Astrocyte of the cerebellum (primary cell): ENCODE measurements at regions not wholly inside any gene's neighbourhood (a gene's known extent, or its start where the extent isn't known, plus 50 kb on each side); places are given as distances from the start of the nearest gene placed in this dataset.

Experiments used
- DNase-seq: peaks from one replicate; pipeline ENCODE4 v3.0.0-alpha.2; 2011; ENCODE audit warnings: low read depth
- H3K4me3 ChIP-seq: 2 replicates; pipeline ENCODE4 v1.5.1; 2011; ENCODE audit warnings: mild to moderate bottlenecking, low read depth, low read length, moderate library complexity
- in situ Hi-C: cut with HindIII; loops from 2 replicates; pipeline ENCODE4 v1.10.0; 2017; ENCODE audit warnings: low sequenced_read_pairs
- TF ChIP-seq, protein P1 (sequence below): IDR thresholded peaks from 2 replicates; pipeline ENCODE4 v1.5.1; 2012; ENCODE audit warnings: low read length, low read depth, moderate library complexity, mild to moderate bottlenecking; ENCODE audit errors: missing control alignments

- TF ChIP-seq, protein P1, sequence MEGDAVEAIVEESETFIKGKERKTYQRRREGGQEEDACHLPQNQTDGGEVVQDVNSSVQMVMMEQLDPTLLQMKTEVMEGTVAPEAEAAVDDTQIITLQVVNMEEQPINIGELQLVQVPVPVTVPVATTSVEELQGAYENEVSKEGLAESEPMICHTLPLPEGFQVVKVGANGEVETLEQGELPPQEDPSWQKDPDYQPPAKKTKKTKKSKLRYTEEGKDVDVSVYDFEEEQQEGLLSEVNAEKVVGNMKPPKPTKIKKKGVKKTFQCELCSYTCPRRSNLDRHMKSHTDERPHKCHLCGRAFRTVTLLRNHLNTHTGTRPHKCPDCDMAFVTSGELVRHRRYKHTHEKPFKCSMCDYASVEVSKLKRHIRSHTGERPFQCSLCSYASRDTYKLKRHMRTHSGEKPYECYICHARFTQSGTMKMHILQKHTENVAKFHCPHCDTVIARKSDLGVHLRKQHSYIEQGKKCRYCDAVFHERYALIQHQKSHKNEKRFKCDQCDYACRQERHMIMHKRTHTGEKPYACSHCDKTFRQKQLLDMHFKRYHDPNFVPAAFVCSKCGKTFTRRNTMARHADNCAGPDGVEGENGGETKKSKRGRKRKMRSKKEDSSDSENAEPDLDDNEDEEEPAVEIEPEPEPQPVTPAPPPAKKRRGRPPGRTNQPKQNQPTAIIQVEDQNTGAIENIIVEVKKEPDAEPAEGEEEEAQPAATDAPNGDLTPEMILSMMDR: no peak
- no peak for DNase-seq
Observed at GRCh38 chr6:137602313-137603197, 108.4 kb upstream of the OLIG3 start.

GRCh38 chr6:137610702-137611101 lies 116.5 kb upstream of the OLIG3 start:
- DNase-seq: no peak

More at GRCh38 chr6:137602313-137603197, 108.4 kb upstream of the OLIG3 start:
- in situ Hi-C loops: no loop called here
- H3K4me3 ChIP-seq: no peak overlapping the region

DNA sequence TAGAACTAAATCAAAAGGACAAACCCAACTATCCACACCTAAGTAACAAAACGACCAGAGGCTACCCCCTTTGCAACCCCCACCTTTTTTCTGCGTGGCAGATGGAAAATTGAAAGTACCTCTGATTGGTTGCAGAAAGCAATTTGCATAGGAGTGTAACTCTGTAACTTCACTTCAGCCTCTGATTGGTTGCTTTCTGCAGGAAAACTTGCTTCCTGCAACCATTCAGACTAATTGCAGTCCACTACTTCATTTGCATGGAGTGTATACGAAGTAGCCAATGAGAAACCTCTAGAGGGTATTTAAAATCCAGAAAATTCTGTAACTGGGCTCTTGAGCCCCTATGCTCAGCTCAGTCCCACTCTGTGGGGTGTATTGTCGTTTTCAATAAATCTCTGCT lies 129.1 kb upstream of the OLIG3 start:
- no peak overlapping the region for H3K4me3 ChIP-seq
- TF ChIP-seq, protein P1: no peak
- no peak for DNase-seq
- in situ Hi-C loops: no loop called here

More at GRCh38 chr6:137610702-137611101, 116.5 kb upstream of the OLIG3 start:
- TF ChIP-seq, protein P1: no peak
- in situ Hi-C loops: no loop called here
- H3K4me3 ChIP-seq: no peak overlapping the region

- no peak for DNase-seq
- in situ Hi-C loops: no loop called here
- no peak overlapping the region for H3K4me3 ChIP-seq
- TF ChIP-seq, protein P1: no peak
Observed at GRCh38 chr6:137625100-137625661, 131.0 kb upstream of the OLIG3 start.

- DNase-seq: no peak
- H3K4me3 ChIP-seq: no peak overlapping the region
- in situ Hi-C loops: no loop called here
- TF ChIP-seq, protein P1: no peak
Observed at GRCh38 chr6:137625808-137626207, 131.6 kb upstream of the OLIG3 start.

DNA sequence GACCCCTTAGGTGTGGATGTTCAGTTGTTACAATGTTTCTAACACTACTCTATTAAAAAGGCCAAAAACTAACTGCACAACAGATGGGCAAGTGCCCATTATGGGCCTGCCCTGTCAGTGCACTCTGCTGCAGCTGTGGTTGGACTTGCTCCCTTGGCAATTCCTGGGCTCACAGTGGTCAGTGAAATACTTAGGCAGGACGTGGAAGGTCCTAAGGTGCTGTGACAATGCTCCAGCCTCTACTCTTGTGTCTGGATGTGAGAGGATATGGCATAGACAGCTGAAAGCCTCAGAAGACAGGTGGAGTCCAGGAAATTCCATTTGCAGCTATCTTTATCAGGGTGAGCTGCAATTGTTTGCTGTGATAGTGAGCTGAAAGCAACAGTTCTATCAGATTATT lies 136.5 kb upstream of the OLIG3 start:
- TF ChIP-seq, protein P1: no peak
- DNase-seq: no peak
- in situ Hi-C loops: no loop called here
- H3K4me3 ChIP-seq: no peak overlapping the region
